ENCODE measurements at regions not wholly inside any gene's neighbourhood (a gene's known extent, or its start where the extent isn't known, plus 50 kb on each side); places are given as distances from the start of the nearest gene placed in this dataset.

GRCh38 chr4:164484551-164484950, 269.4 kb upstream of the SMIM31 start:
- H4K20me1 ChIP-seq (replicated peaks in 1 of 2; ENCODE audit: control insufficient read depth in 1 of 2, insufficient read depth in 2 of 2, low read length in 2 of 2): no peaks in the 10 kb centered on the region
- no peak overlapping the region for H3K4ac ChIP-seq (replicated peaks; ENCODE audit: insufficient read length, low read depth, low read length)
- H3K18ac ChIP-seq (ENCODE audit: extremely low read depth, low read length): no peak overlapping the region
- CTCF ChIA-PET (ENCODE audit: partially characterized antibody): interaction anchor here (1.0 kb wide), 1 partner anchor 20 kb away, joined by 3 read pairs; no protein-coding TSS in a partner anchor
- H3K27ac ChIP-seq (ENCODE audit: low read depth, low read length): no peak overlapping the region
- no peaks in the 10 kb centered on the region for H3K27me3 ChIP-seq (replicated peaks in 1 of 4; ENCODE audit: control insufficient read depth in 3 of 4, extremely low read depth in 1 of 4, insufficient read depth in 3 of 4, low read length in 3 of 4)
- H3K4me2 ChIP-seq (ENCODE audit: insufficient read depth in 1 of 2, low read depth in 2 of 2, low read length in 2 of 2): no peak overlapping the region
- TF ChIP-seq YY1 (IDR thresholded peaks at IDR 0.05; ENCODE audit: low read depth, low read length) (no peak), TAF7 (optimal IDR thresholded peaks at IDR 0.05; ENCODE audit: borderline replicate concordance, low read depth, low read length) (no peak), ATF2 (IDR thresholded peaks at IDR 0.05; ENCODE audit: low read length) (no peak), CHD2 (IDR thresholded peaks at IDR 0.05; ENCODE audit: low read length) (no peak), CTBP2 (IDR thresholded peaks at IDR 0.05; ENCODE audit: borderline replicate concordance, insufficient read depth, insufficient read length, low read length) (no peak), ZNF274 (IDR thresholded peaks at IDR 0.05; ENCODE audit: borderline replicate concordance, extremely low read depth, low read length) (no peak)
- no peaks in the 10 kb centered on the region for H3K4me1 ChIP-seq (replicated peaks in 1 of 4; ENCODE audit: control insufficient read depth in 3 of 4, insufficient read depth in 4 of 4, low read length in 3 of 4)
- H3K79me2 ChIP-seq (ENCODE audit: control insufficient read depth in 1 of 2, insufficient read depth in 2 of 2, low read length in 2 of 2): no peaks in the 10 kb centered on the region
- no peak overlapping the region for H2BK20ac ChIP-seq (ENCODE audit: low read length)
- H3K36me3 ChIP-seq (ENCODE audit: control insufficient read depth in 2 of 4, insufficient read depth in 4 of 4, low read length in 3 of 4): no peaks in the 10 kb centered on the region
- H3K4me3 ChIP-seq (ENCODE audit: extremely low read depth in 1 of 4, insufficient read depth in 2 of 4, low read depth in 3 of 4, low read length in 4 of 4): no peak overlapping the region
- no peak overlapping the region for H2AFZ ChIP-seq (ENCODE audit: low read length)
- no peak overlapping the region for H3K14ac ChIP-seq (ENCODE audit: insufficient read length)
- H2BK12ac ChIP-seq (ENCODE audit: low read depth, low read length): no peak overlapping the region
- no peaks in the 10 kb centered on the region for H3K79me1 ChIP-seq (ENCODE audit: low read depth, low read length)
- POLR2A ChIA-PET (ENCODE audit: partially characterized antibody): no interaction called here
- H2BK120ac ChIP-seq (replicated peaks; ENCODE audit: low read depth, low read length): no peak overlapping the region
- no peak overlapping the region for H3K23ac ChIP-seq (ENCODE audit: insufficient read length)
- FAIRE-seq: no peak
- no peaks in the 10 kb centered on the region for H3K9me3 ChIP-seq (ENCODE audit: insufficient read depth in 2 of 2, low read depth in 1 of 2, low read length in 1 of 2)
- H2BK5ac ChIP-seq (ENCODE audit: low read depth, low read length): no peak overlapping the region
- H3K56ac ChIP-seq (replicated peaks; ENCODE audit: insufficient read length, low read depth, low read length): no peak overlapping the region
- no peak overlapping the region for H2AK5ac ChIP-seq (ENCODE audit: low read depth, low read length)
- no peak overlapping the region for H4K8ac ChIP-seq (ENCODE audit: extremely low read depth, insufficient read depth, low read length)
- H2BK15ac ChIP-seq (ENCODE audit: low read length): no peak overlapping the region
- no peak overlapping the region for H4K5ac ChIP-seq (ENCODE audit: insufficient read length, low read depth, low read length)
- H3K9ac ChIP-seq (replicated peaks in 1 of 4; ENCODE audit: extremely low read depth in 1 of 4, low read depth in 3 of 4, low read length in 3 of 4): no peak overlapping the region
- 96% methylated on average over 1 of the region's 1 CpG; no CpG with 5 or more reads in 1 of the 2 experiments for WGBS, 2 experiments (ENCODE audit: extremely low coverage in 1 of 2, insufficient coverage in 1 of 2, insufficient read length in 1 of 2, insufficient replicate concordance in 2 of 2, low coverage in 1 of 2, low lambda C conversion rate in 2 of 2, missing lambda C conversion rate in 1 of 2)
- no peak overlapping the region for H4K91ac ChIP-seq (replicated peaks; ENCODE audit: insufficient read length, low read length)
- no peak for DNase-seq (ENCODE audit: low read depth in 1 of 2, low spot score in 2 of 2)
- no peaks in the 10 kb centered on the region for H3K23me2 ChIP-seq (ENCODE audit: low read depth, low read length)

All from H1 (cell line).